Stimulated activated naive CD4-positive, alpha-beta T cell treated with Interleukin-2 at 50 U/mL for 16 hours (primary cell): ENCODE measurements at regions not wholly inside any gene's neighbourhood (a gene's known extent, or its start where the extent isn't known, plus 50 kb on each side); places are given as distances from the start of the nearest gene placed in this dataset.
"Not testable (repeated sequence)": the region's sequence is repeated elsewhere in the genome, so short reads cannot be mapped to it uniquely, and the experiment has no call there.

Experiments used
- DNase-seq: peaks from one replicate; lab custom pipeline; 2025; lab: John Stamatoyannopoulos, UW

DNA sequence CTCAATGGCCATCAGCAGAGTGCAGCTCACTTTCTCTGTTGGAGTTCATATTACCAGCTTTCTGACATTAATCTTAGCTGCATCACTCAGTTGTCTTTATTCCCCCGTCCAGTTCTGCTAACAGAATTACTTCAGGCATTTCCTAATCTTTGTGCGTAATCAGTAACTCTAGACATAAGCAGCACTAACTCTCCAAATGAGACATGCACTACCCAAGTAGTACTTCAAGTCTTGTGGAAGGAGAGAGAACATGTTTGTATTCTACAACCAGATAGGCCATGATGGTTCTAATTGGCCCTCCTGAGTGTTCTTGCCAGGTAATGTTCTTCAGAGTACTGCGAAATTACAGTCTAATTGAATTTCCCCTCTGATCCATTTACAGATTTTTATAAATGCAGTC is 448.5 kb upstream of the RPS6KA3 start:
- DNase-seq, result no peak

DNA sequence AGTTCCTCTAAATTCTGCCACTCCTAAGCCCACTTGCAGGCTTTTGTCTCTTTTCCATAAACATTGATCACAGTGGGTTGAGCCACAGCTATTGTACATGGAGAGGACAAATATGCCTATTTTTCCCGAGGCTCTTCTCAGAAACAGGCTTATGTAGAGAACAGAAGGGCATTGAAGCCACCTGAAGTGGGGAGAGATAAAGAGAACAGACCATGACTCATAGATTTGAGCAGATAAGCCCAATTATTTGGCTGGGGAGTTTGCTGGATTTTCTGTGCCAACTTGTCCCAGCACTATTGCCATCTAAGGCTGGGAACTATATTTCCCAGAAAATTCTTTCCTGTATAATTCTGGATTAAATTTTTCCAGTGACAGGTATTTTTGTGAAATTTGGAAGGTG is 446.1 kb upstream of the RPS6KA3 start:
- DNase-seq, result no peak

DNA sequence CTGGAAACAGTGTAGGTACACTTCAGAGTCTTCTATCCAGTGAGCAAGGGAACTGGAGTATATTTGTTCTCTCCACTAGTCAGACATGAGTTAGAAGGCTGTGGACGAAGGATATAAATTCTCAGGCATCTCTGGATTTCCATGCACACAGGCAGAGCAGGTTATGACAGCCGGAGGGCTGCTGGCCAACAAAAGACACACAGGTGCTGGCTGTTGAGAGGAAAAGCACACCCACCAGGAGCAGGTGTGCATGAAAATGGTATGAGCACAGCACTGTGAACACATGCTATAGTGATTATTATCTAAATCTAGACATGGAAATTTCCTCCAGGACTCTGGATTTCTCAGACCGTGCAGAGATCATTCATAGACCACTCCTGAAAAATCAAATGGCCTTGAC is 444.7 kb upstream of the RPS6KA3 start:
- no peak for DNase-seq

DNA sequence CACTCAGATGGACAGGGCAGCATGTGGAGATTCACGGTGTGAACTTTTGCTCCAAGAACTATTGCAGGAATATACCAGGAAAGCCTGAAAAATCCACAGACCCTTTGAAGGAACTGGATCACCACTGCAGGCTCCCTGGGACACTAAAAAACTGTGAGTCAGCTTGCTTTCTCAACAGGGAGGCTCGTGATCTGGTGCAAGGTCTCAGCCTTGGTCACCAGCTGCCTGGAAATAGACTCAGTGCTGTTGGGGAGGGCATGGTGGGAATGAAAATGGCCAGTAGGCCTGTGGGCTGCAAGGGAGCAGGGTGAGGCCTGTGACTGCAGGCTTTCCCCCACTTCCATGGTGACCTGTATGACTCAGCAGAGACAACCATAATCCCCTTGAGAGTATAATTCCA is 426.4 kb upstream of the RPS6KA3 start:
- DNase-seq, result no peak

DNA sequence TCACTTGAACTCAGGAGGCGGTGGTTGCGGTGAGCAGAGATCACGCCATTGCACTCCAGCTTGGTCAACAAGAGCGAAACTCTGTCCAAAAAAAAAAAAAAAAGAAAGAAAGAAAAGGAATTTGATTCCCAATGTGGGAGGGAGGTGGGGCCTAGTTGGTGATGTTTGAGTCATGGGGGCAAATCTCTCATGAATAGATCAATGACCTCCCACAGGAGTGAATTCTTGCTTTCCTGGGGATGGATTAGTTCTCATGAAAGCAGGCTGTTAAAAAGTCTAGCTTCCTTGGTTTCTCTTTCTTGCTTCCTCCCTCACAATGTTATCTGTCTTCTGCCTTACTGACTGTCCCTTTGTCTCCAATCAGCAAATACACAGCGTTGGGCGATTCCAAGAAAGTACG is 419.5 kb upstream of the RPS6KA3 start:
- no peak for DNase-seq

DNA sequence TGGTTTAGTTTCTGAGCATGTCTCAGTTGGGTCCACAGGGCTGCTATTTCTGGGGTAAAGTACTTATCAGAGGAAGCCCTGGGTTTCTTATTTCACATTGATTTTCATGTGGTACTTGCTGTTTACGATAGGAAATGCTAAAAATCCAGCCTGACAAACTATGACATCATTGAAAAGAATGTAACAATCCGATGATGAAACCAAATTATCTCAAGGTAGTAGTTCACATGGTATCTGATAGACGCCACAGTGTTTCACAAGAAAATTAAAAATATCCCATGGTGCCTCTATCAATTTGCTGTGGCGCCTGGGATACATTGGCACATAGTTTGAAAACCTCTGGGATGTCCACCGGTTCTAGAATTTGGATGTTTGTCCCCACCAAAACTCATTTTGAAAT is 418.9 kb upstream of the RPS6KA3 start:
- no peak for DNase-seq

DNA sequence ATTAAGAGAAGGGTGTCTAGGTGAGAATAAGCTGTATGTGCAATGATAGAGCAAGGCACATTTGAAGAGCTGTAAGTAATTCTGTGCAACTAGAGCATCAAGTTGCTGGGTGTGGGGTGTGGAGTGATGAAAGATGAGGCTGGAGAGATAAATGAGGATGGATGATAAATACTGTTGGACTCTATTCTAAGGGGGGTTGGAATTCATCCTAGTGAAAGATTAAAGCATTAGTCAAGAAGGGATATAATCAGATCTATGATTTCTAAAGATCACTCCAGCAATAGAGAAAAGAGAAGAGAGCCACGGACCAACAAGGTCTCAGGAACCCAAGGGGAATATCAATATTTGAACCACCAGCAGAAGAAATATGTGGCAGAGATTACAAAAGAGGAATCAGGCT is 415.0 kb upstream of the RPS6KA3 start:
- DNase-seq, result no peak

DNA sequence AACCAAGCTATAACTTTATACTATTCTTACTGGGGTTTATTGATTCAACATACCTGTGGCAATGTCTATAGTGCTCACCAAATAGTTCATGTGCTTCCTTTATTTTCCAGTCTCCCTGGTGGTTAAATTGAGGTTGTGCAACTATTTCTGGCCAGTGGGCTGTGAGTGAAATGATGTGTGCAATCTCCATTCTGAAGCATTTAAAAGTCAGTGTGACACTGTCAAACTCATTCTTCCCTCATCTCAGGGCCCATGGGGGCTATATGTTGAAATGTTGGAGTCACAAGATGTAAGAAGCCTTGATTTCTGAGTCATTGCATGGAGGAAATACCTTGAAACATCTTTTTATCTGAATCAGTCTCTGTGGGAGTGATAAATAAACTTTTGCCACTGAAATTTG is 414.3 kb upstream of the RPS6KA3 start:
- no peak for DNase-seq

DNA sequence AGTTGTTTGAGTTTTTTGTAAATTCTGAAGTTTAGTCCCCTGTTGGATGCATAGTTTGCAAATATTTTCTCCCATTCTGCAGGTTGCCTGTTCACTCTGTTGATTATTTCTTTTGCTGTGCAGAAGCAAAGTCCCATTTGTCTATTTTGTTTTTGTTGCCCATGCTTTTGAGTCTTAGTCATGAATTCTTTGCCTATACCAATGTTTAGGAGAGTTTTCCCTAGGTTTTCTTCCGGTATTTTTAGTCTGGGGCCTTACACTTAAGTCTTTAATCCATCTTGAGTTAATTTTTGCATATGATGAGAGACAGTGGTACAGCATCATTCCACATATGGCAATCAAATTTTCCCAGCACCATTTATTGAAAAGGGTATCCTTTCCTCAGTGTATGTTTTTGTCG is 405.8 kb upstream of the RPS6KA3 start:
- no peak for DNase-seq

DNA sequence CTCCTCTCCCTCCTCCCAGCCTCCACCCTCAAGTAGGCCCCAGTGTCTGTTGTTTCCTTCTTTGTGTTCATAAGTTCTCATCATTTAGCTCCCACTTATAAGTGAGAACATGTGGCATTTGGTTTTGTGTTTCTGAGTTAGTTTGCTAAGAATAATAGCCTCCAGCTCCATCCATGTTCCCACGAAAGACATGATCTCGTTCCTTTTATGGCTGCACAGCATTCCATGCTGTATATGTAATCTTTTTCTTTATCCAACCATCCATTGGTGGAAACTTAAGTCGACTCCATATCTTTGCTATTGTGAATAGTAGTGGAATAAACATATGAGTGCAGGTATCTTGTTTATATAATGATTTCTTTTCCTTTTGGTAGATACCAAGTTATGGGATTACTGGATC is 405.0 kb upstream of the RPS6KA3 start:
- DNase-seq, result not testable (repeated sequence)

DNA sequence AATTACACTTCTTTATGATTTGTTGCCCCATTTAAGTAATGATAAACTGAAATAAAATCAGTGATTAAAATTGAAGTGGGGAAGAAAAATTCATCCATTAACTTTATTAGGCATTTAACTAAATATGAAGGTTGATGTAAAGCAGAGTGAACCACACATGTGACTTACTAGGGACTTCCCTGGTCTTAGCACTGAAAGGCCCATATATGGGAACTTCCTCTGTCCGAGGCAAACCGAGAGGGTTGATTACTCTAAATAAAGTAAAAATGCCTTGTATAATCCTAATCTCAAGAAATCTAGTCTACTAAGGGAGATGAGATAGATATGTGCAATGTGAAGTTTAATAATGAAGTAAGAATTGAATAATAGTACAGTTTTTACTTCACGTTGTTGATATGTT is 403.9 kb upstream of the RPS6KA3 start:
- DNase-seq, result no peak

DNA sequence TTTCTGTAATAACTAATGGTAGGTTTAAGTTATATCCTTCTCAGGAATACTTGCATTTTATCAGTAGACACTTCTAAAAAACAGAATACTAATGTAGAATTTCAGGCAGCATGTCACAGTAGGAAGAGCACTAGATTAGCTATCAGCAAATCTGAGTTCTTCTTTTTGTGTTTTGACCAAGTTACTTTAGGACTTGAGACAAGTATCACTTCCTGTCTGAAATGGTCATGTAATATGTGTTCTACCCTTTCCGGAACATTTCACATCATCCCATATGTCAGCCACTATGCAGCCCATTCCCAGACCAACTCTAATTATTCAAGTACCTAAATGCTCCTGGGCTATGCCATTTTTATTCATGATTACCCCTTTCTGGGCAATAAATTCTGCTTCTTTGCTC is 401.8 kb upstream of the RPS6KA3 start:
- DNase-seq, result no peak

DNA sequence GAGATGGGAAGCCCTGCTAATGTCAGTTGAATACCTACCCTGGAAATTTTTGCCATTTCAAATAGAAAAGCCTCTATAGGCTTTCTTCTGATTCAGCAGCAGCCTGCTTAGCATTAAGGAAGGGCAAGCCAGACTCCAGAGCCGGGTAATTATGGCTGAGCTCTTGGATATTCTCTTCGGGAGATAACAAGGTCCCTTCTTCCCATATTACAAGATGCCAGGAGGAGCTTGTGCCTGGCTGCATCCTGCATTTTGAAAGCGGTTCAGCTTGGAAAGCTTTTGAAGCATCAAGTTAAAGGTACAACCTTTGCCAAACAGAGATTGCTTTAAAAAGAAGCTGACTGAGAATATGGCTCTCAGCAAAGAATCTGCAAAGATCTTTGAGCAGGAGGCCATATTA is 399.6 kb upstream of the RPS6KA3 start:
- DNase-seq, result no peak

DNA sequence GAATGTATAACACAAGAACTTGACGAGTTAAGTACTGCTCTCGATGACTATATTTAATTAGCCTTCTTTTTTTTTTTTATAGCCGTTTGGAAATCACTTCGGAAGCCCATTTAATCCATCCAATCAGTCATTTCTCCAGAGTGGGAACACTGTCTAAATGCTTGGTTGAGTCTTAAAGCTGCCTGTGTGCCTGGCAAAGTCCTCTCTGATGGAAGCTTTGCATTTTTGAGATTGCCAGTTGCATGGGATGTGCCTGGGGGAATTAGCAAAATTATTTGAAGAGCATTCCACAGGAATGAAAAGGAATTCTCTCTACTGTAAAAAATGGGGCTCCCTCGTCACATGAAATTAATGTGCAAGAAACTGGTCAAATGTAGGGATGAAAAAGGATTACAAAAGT is 398.8 kb upstream of the RPS6KA3 start:
- no peak for DNase-seq

DNA sequence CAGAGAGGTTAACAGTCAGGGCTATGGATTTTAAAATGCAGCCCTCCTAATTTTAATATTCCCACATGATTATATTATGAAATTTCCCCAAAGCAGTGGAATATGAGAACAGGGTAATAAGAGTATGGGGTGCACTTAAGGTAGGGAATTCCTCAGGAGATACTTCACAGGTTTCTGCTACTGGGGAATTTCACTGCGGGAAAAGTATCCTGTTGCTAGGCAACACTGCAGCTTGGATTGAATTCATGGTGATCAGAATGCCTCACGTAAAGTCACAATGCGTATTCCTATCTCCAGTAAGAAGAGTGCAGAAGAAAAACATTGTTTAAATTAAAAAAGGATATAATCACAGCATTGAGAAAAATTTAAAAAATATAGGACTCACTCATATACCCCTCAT is 398.1 kb upstream of the RPS6KA3 start:
- DNase-seq, result no peak

DNA sequence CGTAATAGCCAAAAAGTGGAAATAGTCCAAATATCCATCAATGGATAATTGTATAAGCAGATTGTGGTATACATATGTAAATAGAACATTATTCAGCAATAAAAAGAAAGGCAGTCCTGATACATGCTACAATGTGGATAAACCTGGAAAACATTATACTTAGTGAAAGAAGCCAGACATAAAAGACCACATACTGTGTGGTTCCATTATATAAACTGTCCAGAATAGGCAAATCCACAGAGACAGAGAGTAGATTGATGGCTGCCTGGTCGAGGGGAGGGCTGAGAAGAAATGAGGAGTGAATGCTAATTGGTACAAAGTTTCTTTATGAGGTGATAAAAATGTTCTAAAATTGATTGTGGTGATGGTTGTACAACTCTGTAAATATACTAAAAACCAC is 397.4 kb upstream of the RPS6KA3 start:
- DNase-seq, result no peak

DNA sequence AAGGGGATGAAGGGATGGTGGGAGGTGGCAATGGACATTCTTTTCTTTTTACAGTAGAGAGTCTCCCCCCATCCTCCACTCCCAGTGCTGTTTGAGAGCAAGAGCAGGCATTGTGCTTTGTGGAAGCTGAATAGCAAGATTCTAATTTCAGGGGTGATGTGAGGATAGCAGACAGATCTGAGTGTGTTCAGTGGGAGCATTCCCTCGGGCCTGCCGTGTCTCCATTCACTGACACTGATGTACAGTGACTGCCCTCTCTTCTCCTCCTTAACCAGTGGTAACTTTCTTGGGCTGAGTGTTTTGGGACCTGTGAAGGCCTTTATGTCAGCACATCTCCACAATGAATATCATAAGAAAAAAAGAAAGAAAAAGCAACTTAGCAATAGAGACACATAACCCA is 396.6 kb upstream of the RPS6KA3 start:
- DNase-seq, result no peak

DNA sequence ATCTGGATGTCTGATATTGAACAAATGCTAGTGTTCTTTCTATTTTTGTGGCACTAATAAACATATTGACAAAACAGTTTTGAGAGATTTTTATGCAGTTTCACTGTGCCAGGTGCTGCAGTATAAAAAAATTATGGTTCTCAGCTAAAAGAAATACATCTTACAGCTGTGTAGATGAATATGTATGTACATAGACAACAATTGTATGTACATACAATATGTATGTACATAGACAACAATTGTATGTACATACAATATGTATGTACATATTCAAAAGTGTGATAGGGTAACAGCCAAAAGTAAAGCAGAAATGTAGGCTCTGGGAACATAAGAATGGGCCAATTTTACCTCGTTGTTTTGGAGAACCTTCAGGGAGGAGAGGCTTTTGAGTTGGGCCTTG is 390.0 kb upstream of the RPS6KA3 start:
- DNase-seq, result no peak

DNA sequence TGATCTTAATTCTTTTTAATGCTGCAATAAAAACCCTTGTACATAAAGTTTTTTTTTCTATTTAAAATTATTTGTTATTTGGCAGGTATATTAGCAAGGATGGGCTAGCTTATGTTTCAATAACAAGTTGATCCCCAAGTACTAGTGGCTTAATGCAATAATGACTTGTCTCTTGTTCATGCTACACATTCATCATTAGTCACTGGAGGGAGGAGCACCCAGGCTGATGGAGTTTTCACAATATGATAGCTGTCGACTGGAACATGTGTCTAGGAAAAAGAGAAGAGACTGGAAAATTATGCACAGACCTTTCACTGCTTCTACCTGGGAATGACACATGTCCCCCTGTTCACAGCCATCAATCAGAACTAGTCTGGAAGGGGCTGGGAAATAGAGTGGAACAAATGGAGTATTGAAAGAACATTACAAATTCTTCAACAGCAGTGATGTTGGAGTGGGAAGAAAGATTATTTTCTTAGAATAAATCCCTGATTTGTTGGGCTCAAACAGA is 387.9 kb upstream of the RPS6KA3 start:
- DNase-seq, result no peak

DNA sequence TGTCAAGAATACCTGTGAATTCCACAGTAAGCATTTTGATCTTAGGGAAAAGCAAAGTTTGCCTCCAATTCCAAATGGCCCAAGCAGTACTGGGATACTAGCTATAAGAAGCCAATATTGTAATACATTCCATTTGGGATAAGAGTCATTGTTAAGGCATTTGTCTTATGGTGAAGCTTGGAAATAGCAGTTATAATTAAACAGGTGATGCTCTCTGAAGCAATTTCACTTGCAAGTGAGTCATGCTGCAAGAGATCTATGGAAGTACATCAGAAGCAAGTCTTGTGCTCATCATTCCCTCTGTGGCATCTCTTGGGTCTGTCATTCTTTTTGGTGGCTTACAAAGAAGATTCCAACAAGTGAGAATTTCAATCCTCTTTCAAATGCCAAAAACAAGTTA is 386.4 kb upstream of the RPS6KA3 start:
- DNase-seq, result no peak

DNA sequence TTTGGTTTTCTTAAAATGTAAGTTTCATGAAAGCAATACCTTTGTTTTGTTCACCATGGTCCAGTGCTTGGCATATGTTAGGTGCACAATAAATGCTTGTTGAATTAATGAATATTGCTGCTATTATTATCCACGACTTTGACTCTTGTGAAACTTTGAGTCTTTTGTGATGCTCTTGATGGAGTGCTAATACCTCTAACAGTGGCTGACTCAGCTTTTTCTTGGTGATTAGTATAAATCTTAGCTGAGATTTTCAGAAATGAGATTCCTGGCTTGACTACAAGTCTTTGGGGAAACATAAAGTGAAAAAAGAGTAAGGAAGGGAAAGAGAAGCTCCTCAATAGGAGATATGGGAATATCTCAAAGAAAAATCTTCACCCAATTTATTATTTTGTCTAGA is 375.2 kb upstream of the RPS6KA3 start:
- DNase-seq, result no peak

DNA sequence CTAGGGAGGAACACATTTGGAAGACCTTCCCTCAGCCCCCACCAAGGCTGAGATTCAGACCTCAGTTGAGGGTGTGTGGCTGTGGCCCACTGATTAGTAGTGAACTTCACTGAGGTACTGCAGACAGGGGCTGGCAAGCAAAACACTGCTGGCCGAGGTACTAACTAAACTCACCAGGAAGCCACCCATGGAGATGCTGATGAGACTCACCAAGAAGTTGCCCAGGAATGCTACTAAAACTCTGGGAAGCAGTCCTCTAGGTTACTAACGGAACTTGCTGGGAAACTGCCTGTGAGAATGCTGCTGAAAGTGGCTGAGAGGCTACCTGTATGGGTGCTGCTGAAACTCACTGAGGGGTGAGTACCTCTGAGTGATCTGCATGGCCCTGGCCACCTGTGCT is 372.4 kb upstream of the RPS6KA3 start:
- no peak for DNase-seq

DNA sequence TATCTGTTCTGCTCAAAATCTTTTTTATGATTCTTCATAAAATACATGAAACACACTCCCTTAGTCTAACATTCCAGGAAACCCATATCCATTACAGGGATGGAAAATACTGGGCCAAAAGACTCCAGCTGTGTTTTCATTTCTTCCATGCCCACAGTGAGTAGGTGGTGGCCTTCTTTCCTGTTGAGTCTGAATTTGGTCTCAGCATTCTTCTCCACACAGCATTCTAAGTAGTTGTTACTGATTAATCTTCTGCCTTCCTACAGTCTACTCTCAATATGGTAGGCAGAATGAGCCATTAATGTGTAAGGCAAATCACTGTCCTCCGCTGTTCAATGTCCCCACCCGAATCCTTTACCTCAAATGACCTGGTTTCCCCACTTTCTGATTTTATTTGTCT is 370.6 kb upstream of the RPS6KA3 start:
- no peak for DNase-seq

DNA sequence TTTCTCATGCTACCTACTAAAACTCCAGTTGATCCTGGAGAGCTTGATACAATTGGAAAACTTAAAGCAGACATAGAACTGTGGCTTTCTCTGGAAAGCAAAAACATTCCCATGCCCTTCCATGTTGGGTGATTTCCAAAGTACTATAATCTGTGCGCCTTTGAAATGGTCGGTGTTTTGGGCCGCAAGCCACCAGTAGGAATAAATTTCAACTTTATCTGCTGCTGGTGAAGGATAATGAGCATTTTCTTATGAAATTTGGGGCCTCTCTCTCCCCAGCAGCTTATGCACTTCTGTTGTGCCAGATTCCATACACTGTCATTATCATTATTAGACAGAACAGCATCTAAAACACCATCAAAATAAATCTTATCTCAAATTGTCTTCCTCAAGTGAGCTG is 366.7 kb upstream of the RPS6KA3 start:
- no peak for DNase-seq

DNA sequence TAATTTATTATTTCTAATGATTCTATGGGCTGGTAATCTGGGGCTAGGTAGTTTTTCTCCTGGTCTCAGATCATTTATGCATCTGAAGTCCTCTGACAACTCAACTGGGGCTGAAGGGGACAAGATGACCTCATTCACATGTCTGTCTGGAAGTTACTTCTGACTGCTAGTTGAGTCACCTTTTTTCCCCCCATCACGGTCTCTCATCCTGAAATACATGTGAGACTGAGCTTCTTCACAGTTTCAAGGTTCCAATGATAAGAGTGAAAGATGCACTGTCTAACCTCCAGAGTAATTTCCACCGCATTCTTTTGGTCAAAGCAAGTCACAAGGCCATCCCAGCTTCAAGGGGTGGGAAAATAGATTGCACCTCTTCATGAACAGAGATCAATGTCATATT is 356.7 kb upstream of the RPS6KA3 start:
- DNase-seq, result no peak
